Stimulated activated CD4-positive, alpha-beta T cell treated with anti-CD3 and anti-CD28 coated beads, TNF-alpha, amount 100 ng/mL, for 4 hours (primary cell): ENCODE measurements at regions not wholly inside any gene's neighbourhood (a gene's known extent, or its start where the extent isn't known, plus 50 kb on each side); places are given as distances from the start of the nearest gene placed in this dataset.
A peak's percentile ranks its signal among the peaks of the same experiment; 100 is the strongest.

Source experiments
- DNase-seq, 3 experiments: peaks; one replicate each; pipeline ENCODE4 v3.0.0-alpha.2; 2020; ENCODE audit warnings: low read depth in 3 of 3

DNA sequence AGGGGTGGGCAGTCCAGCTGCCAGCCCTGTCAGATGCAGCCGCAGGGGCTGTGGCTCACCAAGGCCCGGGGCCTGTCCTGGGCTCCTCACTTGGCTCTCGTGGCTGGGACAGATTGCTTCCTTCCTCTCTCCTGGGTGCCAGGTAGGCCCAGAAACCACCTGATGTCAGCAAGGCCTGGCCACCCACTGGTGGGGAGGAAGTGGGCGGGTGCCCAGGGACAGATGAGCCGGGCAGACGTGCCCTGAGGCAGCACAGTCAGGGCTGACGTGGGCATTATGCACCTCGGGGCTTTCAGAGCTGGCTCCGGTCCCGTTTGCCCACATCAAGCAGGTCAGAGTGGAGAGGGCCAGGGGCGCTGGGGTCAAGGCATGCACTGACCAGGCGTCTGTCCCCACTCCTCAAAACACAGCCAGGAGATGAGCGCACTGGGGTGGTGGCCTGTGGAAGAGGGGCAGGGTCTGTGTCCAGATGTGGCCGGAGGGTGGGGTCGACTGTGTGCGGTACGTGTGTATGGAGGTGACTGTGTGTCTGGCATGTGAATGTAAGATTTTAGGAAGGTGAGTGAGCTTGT lies 133.2 kb upstream of the PTPN1 start:
- no peak for DNase-seq

DNA sequence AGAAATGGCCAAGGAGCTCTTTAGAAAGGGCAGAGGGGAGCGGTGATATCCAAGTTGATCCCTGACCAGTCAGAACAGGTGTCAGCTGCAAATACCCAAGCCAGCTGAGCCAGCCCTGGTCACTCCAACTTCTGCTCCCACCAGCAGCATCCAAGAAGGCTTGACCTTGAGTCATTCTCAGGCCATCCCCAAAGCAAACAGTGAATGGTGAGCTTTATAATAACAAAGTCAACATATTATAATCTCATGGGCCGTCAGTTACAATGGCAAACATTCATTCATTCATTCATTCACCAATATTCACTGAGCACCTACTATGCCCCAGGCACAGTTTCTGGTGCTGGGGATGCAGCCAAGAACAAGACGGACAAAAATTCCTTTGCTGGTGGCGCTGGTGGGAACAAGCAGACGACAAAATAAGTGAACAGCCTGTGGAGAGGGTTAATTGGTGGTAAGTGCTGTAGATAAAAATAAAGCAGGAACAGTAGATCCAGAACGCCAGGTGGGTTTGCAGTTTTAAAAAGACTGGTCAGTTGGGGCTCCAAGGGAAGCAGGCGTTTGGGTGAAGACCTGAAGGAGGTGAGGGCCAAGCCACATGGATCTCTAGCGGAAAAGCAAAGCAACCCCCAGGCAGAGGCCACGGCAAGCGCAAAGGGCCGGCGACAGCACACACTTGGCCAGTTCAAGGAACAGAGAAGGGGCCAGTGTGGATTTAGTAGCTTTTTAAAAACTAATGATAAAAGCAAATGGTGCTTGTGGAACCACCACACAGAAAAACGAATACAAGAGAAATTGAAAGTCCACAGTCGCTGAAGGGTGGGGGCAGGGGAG lies 131.8 kb upstream of the PTPN1 start:
- DNase-seq = no peak

DNA sequence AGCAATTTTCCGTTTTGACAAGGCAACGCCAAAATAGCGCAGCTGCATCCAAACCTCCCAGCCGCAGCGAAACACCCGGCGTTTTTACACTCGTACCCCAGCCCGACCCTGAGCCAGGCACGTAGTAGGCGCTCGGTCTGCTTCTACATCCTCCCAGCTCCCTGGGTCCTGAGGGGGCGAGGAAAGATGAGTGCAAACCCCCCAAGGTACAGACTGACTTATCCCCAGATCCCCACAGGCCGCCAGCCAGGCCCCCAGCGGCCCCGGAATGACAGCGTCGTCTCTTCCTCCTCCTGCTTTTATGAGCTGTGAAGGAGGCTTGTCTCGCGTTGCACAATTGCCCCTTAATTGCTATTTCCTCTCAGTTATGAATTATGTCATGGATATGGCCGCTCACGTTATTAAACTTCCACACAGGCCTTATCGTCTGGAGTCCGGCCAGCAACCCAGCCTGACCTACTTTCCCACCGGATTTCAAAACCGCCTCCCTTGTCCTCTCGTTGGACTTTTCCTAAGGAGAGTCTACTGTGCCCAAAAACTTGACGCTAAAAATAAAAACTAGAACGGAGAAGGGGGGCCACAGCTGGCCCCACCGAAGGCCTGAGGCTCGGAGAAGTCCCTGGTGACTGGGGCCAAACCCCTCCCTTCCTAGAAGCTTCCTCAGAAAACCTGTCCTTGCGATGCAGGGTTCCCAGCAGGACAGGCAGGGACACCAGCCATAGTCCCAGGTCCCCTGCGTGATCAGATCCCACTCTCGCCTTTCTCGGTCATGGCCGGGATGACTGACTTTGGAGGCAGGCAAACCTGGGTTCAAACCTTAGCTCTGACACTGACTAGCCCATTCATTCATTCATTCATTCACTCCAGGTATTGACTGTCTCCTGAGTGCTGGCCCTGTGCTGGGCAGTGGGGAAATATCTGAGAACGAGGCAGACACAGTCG lies 130.9 kb upstream of the PTPN1 start:
- DNase-seq = no peak

DNA sequence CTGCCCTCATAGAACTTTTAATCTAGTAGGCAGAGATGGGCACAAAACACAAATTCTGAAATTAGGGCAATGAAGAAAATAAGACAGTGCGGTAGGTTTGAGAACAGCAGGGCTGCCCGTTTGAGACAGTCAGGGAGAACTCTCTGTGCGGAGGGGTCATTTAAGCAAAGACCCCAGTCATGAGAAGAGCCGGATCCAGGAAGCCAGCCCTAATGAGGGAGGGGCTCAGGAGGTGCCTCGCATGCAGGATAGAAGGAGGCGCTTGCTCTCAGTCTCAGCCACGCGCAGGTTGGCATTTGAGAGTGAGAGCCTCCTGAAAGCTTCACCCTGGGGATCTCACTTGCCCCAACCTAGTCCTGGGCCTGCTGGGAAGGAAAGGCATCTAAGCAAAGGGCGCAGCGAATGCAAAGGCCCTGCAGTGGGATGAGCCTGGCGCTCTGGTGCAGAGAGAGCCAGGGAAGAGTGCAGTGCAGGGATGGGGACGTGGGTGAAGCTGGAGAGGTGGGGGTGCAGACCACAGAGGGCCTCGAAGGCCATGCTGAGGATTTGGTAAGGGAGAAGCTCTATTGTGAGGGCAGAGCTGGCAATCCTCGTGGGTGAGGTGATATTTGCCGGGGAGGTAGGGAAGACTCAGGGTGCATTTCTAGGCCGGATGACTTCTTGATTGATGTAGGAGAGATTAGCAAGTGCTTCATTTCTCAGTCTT lies 130.0 kb upstream of the PTPN1 start:
- no peak for DNase-seq

DNA sequence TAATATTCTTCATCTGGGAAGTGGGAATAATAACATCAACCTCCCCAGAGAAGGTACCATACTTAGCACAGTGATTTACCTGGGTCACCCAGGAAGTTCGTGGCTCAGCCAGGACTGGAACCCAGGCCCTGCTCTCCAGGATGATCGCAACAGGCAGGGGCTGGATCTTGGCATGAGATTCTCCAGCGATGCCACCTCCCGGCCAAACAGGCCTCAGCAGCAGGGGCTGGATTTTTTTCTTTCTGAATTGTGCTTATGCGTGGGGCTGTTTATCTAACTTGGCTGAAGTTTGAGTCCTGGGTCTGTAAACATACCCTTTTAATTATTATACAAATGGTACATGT lies 129.5 kb upstream of the PTPN1 start:
- no peak for DNase-seq

DNA sequence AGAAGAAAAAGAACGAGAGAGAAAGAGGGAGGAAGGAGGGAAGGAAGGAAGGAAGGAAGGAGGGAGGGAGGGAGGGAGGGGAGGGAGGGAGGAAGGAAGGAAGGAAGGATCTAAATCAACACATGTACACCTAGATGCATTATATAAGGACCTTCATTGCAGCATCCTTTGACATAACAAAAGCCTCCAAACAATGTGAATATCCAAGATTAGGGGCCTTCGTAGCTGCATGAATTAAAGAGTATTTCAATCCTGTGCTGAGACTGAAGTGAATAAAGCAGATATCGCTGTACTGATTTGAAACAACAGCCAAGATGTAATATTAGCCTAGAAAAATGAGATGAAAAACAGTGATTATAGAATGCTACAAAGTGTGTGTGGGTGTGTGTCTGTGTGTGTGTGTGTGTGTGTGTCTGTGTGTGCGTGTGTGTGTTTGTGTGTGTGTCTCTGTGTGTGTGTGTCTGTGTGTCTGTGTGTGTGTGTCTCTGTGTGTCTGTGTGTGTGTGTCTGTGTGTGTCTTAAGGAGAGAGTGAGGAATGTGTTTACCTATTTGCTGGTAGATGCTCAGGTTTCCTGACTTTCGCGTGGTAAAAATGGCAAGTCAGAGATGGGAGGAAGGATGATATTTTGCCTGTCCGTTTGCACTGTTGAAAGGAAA lies 129.0 kb upstream of the PTPN1 start:
- no peak for DNase-seq

DNA sequence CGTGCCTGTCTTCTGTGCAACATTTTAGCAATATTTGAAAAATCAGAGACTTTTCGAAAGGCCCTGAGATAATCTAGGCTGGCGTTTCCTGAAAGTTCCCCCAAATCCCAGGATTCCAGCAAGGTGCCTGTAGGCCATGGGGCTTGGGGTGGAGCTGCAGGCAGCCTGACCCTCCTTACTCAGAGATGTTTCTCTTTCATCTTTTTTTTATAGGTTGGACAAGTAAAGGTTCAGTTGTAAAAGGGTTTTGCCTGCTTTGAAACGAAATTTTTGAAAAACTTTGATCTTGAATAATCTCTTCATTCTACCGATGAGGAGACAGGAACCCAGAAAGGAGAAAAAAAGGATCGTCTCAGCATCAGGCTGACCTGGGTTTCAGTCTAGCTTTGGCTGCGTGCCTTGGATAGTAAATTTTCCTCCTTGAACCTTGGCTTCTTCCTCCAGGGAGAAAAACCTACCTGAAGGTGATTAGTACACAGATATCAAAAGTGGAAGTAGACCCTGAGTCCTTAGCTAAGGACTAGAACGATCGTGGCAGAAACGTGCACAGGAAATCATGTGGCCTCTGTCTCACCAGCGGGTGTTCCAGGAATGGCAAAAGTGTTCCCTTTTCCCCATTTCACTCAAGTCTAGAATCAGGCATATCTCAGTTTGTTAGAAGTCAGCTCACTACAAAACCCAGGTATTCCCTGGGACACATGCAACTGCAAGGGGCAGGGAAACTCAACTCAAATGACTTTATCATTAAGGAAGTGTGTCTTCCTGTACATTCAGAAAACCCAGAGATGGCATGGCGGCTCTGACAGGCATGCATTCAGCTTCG lies 128.2 kb upstream of the PTPN1 start:
- DNase-seq = peak in 1 of 3 experiments; percentile 3

DNA sequence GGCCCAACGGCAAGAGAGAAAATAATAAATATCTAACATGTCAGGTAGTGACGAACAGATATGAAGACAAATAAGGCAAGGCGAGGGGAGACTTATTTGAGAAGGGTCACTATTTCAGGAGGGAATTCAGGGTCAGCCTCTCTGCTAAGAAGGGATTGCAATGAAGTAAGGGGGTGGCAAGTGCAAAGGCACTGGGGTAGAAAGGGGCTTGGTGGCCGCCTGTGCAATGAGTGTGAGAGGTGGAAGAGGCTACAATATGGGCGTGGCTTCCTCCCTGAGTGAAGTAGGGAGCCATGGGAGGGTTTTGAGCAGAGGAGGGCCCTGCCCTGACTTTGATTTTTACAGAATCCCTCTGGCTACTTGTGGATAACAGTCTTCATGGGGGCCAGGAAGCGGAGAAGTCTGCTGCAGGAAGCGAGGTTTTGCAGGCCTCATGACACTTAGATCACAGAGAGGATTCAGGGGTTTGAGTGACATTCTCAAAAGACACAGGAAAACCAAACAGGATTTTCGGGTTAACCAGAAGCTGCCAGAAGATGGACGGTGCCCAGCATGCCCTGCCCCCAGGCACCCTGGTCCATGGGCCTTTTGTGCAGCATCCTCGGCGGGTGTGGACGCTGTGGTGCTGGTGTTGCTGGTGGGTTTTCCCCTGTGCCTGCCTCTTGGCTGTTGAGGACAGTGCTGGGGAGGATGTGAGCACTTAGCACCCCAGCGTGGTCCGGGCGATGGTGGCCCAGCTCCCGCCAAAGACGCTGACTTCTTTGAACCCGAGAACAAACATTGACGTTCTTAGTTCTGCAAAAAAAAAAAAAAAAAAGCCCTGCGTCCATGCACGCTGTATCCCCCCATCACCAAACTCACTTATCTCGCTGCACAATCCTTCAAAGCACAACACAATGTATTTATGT lies 124.2 kb upstream of the PTPN1 start:
- DNase-seq = peak in 1 of 3 experiments; percentile 3

DNA sequence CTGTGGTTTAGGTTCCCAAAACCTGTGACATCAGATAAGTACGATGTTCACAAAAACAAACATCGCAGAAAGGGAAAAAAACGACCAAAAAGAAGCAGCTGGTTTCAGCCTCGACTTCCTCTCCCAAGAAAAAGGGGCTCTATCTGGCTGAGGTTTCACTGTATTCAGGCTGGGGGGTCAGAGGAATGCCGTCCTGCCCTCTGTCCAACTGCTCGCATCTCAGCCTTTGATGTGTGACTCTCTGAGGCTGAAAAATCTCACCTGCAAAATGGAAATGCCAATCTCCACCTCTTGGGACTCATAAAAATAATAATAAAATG lies 123.6 kb upstream of the PTPN1 start:
- DNase-seq = no peak

DNA sequence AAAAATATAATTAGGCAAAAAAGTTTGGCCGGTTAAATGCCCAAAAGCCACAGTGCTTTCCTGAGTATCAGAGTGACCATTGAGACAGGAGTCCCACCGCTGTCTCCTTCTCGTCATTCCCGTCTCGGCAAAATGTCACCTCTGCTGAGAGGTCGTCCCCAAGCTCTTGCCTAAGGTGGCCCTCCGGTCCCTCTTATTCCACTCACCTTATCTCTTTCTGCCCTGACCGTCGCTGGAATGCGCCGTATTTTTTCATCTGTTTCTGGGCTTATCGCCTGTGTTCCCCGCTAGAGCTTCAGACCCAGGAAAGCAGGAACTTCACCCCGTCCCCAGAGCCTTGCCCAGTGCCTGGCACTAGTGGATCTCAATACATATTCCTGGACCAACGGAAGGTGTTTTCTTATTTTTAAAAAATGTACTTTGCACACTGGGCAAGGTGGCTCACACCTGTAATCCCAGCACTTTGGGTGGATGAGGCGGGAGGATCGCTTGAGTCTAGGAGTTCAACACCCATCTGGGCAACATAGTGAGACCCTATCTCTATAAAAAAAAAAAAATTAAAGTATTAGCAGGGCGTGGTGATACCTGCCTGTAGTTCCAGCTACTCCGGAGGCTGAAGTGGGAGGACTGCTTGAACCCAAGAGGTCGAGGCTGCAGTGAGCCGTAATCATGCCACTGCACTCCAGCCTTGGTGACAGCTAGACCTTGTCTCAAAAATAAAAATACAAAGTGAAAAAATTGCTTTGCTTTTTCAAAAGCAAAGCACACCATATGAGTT lies 122.8 kb upstream of the PTPN1 start:
- DNase-seq = no peak

DNA sequence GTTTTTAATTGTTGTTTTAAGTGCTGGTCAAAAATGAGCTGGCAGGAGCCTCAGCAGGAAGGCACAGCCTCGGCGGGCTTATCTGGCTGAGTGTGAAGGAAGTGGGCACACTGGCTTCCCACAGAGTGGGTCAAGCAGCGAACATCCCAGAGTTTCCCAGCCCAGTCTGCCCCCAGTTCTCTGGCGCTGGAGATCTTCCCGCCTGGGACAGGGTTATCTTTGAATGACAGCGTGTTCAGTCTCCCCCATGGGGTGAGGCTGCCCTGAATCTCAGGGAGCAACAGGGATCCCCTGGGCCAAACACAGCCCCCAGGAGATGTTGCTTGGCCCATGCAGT lies 122.2 kb upstream of the PTPN1 start:
- DNase-seq = no peak

DNA sequence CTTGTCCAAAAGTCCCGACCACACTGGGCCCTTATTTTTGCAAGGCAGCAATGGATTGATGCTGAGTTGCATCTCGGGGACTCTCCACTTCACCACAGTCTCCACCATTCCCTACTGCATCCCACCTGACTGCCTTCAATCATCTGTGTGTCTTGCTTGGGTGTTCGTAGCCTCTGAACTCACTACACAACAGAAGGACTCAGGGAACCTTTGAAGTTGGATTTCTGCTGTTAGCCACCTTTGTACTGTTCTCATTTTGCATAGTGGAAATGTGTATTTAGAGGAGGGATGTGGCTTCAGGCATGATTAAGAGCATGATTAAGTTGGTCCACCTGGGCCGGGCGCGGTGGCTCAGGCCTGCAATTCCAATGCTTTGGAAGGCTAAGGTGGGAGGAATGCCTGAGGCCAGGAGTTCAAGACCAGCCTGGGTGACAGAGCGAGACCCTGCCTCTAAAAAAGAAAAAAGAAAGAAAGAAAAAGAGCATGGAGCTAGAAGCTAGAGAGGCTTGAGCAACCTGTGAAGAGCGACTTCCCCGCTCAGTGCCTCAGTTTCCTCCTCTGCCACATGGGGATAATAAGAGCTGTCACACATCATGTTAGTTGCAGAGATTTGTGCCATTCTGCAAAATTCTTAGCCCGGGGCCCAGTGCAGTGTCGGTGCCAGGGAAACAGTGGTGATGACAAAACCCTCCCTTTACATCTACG lies 121.3 kb upstream of the PTPN1 start:
- no peak for DNase-seq

DNA sequence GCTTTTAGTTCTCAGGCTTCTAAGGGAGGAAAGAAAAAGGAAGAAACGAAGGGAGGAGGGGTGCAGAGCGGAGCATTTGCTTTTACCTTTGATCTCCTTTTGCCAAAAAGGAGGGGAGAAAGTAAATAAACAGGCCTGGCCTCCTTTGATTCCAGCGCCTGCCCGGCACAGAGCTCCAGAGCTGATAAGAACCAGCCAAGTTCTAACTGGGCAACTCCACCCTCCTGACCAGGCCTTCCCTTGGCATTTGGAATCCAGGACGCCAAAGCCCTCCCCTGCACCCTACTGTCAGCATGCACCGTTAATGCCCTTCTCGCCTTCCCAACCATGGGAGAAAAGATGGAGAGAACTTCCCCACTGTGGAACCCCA lies 120.8 kb upstream of the PTPN1 start:
- DNase-seq = no peak

DNA sequence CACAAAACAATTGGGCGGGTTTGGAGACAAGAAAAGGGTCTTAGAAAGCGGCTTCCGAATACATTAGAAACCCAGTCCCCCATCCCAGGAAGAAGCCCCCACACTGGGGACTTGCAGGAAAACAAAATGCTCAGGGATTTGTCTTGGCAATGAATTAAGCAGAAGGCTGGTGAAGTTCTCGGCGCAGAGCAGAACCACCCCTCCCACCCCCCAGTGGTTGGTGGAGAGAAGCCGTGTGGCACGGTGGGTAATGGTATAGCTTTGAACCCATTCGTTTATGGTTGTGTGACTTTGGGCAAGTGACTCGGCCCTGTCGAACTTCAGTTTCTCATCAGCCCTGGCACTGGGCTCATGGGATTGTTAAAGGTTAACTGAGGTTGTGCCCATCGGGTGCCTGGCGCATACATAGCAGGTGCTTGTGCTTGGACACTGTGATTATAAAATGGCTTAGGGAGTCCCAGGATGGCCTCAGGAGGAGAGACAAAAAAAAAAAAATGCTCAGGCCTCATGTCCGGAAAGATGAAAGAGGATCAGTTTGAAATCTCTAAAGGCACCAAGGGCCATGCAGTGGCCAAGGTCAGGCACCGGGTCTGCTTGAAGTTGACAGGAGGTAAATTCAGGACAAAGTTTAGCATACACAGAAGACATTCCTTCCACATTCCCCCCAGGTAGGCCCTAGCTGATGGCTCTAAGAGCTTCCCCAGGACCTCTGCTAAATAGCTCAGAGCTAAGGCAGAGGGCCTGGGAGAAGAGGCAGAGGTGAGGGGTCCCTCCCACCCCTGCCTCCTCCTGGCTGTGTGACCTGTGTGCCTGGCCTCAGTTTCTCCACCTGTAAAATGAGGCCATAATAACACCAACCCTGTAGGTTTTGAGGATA lies 120.1 kb upstream of the PTPN1 start:
- DNase-seq = no peak

DNA sequence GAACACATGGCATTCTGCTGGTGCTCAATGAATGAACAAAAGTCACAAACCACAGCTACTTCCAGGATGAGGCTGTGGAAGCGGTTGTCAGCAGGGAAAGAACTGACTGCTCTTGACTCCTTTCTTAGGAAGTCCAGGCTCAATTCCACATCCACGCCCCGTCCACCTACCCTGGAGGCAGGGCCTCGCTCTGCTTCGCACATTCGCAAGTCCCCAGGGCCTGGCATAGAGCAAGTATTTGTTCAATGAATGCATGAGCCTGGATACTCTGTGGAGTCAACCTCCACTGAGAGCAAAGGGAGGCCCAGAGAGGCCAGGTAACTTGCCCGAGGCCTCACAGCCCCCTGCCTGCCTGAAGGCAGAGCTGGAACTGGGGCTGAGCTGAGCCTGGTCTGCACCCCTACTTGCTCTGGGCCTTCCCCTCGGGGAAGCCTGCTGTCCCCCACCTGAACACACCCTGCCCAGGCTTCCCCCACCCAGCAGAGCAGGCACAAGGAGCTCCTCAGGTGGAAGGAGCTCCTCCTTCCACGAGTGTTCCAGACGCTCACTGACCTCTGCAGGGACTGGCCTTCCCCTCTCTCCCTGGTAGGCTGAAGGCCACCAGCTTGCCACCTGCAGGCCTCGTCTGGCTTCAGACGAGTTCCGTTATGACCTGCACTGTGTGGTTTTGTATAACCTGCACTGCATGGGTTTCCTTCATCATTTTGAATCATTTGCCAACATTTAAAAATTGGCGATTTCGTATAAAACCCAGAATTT lies 119.3 kb upstream of the PTPN1 start:
- DNase-seq = no peak

DNA sequence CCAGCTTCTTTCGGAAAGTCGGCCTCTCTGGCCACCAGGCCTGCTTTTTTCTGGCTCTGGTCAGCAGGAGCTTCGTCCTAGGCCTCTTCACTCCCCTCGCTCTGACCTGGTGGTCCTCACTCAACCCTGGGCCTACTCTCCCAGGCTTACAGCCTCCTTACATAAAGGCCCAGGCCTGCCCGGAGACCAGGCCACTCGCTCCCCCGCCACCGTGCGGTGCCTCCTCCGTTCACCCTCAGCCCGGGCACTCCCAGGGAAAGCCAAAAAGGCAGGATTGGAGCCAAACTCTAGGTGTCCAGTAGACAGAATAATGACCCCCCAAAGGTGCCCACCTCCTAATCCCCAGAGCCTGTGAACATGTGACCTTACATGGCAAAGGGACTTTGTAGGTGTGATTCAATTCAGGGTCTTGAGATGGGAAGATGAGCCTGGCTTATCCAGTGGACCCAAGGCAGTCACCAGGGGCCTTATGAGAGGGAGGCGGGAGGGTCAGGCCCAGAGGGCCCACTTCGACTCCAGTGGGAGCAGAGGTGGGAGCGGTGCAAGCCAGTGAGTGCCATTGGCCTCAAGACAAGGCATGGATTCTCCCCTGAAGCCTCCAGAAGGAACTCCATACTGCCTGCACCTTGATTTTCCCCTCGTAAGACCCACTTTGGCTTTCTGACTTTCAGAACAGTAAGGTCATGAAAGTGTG lies 118.6 kb upstream of the PTPN1 start:
- DNase-seq = no peak
